GM19351 (cell line): ENCODE measurements at regions not wholly inside any gene's neighbourhood (a gene's known extent, or its start where the extent isn't known, plus 50 kb on each side); places are given as distances from the start of the nearest gene placed in this dataset.

ENCODE experiments used
- ATAC-seq: cut with Tn5 transposase; IDR thresholded peaks from one replicate; pipeline ENCODE4 v1.9.1; 2021; ENCODE audit warnings: mild to moderate bottlenecking, moderate library complexity; ENCODE audit not compliant: unreplicated experiment

DNA sequence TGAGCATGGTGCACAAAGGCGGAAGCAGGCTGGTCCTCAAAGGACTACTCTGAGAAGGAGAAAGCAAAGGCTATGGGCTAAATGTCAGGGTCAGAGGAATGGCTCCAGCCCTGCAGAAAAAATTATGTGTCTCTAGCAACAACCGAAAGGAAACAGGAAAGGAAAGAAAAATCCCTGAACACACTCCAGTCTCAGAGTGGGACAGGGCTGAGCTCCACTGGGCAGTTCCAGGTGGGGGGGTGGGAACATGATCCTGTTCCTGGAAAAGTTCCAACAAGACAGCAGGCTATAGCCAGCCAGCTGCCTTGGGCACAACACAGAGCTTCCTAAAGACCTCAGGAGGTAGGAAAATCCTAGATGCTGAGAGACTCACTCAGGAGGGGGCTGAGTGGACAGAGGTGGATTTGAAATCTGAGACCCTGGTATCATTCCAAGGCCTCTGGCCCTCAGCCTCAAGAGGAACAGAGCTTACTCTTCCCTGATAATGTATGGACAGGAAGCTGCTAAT is 1088.2 kb downstream of the TBC1D22A start:
- no peak for ATAC-seq

DNA sequence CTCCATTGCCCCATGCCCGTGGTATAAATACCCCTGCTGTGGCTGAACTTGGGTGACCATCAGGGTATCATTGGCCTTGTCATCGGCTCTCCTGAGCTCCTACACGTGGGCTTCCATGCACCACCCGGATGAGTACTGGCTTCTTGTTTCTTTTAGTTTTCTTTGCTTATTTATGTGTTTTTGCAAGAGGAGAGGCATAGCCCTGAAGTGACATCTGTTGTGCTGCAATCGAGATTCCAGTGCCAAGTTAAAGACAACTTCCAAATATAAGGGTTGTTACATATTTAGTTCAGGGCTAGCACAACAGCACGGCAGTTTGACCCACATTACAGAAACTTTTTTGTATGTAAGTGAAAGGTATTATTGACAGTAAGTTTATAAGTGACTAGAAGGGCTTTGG is 1087.1 kb downstream of the TBC1D22A start:
- ATAC-seq, result no peak

DNA sequence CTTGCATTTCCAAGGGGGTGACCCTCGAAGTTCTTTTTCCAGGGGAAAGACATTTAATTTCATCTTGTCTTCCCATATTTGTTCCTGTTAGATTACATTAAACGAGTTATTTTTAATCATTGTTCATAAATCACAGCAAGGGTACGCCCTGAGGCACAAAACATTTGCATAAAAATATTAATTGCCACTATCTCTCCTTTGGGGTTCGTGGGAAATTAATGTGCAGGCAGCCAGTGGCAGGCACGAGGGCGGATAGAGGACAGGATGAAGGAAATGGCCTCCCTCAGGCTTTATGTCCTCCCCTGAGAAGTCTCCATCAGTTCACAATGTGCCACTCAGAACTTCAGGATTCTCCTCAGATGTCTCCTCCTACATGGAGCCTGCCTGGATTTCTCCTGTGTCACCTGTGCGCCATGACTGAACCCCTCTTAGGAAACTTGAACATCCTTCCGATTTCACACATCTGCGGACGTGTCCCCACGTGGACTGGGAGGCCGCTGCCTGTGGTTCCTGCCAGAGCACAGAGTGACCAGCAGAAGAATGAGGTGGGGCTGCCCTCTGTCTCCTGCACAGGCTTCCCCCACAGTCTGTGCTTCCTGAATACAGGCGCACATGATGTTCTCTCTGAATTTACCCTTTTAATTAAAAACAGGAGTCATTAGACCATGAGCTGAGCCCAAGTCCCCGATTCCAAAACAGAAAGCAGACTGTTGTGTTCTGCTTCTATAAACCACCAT is 1085.9 kb downstream of the TBC1D22A start:
- ATAC-seq, result no peak

DNA sequence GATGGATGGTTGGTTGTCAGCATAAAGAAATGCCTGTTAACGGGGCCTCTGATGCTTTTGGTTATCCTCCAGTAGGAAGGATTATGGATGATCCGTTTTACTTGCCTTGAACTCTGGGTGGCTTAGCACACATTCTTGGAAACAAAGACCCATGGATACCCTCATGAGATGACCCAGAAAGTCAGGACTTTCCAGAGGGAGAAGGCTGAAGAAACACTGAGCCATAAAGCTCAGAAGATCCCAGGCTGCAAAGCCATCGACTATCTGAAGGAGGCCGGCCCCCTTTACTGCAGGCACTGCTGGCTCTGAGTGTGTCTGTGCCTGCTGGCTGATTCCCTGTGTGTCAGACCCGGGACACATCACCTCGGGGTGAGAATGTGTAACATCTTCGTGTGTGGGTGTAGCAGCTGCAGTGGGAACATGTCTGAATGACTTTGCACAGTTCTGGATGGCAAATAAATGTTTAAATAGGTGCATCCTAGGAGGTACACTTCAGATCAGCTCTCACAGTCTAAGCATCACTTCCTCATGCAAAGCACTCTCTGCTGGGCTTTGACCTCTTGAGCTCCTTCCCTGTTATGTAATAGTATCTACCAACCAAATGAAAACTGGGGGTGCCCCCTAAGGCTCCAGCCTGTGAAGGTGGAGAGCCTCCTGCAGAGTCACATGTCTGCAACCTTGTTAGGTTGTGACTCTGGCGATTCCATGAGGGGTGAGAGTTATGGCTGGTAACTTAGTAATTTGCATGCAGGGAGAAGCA is 1084.9 kb downstream of the TBC1D22A start:
- no peak for ATAC-seq

DNA sequence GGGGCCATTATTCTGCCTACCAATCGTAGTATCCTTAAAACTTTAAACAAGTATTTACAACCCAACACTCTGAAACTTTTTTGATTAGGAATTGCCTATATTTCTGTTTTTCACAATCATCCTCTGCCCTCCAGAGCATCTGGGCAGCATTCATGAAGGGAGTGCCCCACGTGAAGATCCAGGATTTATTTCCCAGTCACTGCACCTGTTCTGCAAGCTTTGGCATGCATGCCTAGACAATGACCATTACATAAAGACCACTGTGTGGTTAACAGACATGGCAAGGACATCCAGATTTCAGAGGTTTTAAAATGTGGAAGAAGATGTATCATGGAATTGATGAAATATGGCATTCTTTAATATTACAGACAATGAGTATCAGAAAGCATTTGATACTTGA is 1083.8 kb downstream of the TBC1D22A start:
- no peak for ATAC-seq

DNA sequence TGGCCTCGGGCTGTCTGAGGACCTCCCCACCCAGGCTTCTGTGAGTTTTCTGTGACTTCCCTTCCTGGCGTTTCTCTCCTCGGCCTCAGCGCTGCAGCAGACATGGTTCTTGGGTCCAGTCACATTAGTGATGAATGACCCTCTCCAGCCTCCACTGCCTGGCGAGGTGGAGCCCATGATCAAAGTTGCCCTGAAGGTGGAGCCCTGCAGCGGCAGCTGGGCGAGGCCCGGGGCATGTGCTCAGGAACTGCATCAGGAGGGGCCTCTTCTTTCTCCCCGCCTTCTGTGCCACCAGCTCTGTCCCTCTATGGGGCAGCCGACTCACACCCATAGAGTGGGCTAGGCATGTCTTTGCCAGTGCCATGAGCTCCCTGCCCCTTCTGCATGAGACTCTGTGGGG is 1079.7 kb downstream of the TBC1D22A start:
- no peak for ATAC-seq

DNA sequence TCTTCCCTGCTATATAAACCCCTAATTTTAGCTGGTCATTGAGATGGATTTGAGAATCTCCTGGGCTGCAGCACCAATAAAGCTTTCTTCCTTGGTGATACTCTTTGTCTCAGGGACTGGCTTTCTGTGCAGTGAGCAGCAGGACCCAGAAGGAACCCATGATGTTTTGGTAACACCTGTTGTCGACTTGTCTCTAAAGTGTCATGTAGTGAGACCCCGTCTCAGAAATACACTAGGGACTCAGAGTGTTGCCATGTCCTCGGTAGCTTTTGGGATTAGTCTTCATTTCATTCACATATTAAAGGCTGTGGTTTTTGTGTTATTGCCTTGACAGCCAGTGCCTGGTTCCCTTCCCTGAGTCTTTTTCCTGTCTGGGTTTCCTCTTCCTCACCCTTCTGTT is 1078.7 kb downstream of the TBC1D22A start:
- ATAC-seq, result no peak

DNA sequence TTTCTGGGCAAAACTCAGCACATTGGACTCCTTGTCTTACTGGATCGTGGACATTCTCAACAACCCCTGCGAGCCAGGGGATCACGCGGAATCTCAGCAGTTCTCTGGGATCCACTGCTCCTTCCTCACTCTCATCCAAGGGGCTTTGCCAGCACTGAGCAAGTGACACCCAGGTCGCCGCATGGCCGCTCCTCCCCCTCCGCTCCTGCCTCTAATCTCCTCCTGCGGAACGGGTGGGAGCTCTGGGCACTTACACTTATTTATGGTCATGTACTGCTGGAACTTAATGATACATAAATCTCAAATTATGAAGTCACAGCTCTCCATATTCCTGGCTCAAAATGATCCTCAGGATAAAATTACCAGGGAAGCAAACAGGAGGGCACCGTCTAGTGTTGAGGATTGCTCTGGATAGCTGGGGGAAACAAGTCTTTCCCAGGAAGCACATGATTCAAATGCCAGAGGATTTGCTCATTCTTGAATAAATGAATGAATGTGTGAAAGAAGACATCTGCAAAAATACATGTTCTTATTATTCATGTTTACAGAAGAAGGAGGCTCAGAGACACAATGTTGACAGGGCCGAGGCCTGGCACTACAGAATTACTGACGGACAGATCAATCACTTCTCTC is 1077.3 kb downstream of the TBC1D22A start:
- no peak for ATAC-seq

DNA sequence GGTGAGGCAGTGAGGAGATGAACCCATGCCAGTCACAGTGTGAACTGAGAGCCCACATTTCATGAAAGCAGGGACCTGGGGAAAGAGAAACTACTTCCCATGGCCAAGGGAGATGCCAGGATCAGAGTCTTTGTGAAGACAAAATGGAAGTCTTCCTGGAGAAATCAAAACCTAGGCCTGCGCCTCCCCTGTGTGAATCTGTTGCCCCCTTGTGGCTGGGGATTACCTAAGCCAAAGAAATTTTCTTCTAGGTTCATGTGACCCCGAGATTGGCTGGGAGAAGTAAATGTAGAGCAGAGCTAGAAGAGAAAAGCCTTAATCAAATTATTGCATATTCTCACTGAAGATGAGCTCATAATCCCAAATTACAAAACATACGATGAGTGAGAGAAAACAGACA is 1075.3 kb downstream of the TBC1D22A start:
- no peak for ATAC-seq

DNA sequence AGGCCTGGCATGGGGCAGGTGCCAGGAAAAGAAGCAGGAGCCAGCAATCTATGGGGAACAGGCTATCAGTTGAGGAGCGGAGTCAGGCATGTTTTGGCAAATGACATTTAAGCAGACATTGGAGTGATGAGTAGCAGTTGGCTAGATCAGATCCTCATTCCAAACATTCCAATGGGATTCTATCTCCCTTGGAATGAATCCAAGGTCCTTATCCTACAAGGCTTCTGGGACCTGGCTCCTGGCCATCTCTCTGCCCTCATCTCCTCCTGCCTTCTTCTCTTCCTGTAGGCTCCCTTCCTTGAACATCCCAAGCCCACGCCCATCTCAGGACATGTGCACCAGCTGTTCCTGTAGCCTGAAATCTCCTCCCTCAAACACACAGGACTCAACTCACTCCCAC is 1074.5 kb downstream of the TBC1D22A start:
- no peak for ATAC-seq

DNA sequence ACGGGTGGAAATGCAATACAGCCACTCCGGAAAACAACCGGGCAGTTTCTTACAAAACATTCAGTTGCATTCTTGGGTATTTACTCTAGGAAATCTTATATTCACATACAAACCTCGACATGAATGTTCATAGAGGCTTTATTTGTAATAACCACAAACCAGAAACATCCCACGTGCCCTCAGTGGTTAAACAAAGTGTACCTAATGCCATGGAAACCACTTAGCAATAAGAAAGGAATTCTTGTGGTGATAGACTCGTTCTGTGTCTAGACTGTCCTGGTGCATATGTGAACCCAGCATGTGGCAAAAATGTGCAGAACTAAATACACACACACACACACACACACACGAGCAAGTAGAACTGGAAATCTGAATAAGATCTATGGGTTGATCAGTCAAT is 1073.3 kb downstream of the TBC1D22A start:
- ATAC-seq, result no peak

DNA sequence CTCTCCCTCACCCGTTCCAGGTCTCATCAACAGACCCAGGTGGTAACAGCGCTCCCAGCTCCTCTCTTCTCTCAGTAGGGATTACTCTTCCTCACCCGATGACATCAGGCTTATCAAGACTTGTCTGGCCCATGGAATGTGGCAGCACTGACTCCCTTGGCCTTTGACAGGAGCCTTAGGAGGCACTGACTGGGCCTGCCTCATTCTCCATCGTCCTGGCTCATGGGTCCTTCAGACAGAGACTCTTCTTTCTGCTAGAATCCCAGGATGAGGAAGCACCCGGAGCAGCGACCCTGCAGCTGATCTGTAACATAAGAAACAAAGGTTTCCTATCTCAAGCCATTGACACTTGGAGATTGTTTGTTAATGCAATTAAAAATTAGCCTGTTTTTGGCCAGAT is 1063.6 kb downstream of the TBC1D22A start:
- no peak for ATAC-seq

DNA sequence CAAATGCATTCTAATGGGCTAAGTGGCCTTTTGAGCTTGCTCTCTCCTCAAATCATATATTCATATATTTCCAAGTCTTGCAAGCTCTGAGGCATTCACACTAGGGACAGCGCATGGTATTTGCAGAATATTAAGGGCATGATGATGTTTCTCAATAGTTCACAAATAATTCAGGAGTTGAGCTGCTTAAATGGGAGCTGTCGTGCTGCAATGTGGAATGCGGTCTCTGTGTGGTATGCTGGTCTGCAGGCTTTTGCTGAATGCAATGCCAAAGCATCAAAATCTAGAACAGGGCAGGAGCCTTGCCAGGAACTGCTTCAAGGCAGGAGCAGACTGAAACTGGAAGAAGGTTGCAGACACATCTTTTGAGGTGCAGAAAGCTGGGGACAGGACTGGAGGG is 1060.0 kb downstream of the TBC1D22A start:
- ATAC-seq, result no peak

DNA sequence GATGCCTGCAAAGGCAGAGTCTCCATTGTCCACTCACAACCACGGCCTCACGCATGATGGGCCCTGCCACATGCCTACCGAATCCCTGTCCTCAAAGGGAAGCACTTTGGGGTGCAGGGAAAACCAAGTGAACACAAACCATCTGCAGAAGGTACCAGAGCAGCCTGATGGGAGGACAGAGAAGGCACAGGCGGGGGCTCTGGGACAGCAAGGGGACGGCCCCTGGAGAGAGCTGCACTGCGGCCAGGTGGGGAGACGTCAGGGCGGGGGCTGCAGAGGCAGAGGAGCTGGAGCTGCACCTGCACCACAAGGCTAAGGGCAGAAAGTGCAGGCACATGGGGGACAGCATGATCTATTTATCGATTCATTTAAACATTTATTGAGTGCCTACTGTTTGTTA is 1056.0 kb downstream of the TBC1D22A start:
- no peak for ATAC-seq

DNA sequence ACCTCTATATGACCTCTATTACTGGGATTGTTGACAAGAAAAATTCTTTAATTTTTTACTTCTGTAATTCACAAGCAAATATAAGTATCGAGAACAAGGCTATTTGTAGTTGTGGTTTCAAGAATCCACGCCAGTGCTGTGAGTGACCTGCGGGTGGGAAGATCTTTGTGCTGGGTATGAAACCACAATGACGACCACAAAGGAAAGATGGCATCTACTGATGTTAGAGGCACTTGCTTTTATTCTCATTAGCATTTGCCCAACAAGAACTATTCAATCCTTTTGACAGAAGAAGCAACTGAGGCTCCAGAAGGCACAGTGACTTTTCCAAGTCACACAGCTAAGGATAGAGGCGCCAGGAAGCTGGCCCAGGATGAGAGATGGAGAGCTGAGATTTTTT is 1054.9 kb downstream of the TBC1D22A start:
- ATAC-seq, result no peak

DNA sequence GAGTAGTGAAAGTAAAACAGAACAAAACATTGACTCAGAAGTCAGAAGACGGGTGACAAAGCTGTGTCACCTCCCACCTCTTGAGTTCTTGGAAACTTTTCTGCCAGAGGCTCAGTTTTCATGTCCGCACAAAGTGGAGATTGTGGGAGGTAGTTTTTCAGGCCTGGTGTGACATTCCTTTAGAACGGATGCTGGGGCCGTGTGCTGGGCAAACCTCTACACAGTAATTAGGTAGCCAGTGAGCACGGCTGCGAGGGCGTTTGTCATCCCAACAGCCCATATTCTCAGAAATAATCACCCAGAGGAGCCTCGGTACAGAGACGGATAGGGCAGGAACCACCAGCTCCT is 1054.4 kb downstream of the TBC1D22A start:
- ATAC-seq, result no peak

DNA sequence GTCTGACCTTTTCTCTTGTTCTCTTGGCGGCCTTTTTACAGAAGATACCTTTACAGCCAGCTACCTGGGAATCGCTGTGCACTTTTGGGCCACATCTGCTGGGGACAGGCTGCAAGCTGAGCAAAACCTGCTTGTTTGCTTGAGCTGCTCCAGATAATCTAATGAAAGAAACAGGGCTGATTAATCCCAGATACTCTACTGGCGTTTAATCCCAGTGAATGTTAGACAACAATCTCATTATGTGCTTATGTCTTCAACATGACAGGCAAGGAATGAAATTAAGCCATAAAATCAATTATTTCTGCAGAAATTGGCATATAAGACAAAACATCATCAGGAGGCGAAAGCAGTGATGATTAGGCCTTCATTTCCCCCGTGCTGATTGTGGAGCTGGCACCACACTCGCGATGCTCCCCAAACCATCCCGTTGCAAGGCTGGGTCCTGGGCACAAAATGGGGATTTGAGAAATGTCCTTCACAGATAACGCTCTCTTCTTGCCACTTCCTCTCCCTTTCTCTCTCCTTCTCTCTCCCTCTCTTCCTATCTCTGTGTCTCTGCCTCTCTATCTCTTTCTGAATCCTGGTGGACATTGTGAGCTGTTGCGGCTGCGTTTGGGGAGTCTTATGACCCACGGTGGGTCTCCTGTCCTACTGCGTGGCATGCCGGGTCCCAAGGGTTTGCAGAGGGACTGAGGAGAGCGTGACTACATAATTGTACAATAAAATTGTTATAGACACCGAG is 1053.8 kb downstream of the TBC1D22A start:
- ATAC-seq, result no peak

DNA sequence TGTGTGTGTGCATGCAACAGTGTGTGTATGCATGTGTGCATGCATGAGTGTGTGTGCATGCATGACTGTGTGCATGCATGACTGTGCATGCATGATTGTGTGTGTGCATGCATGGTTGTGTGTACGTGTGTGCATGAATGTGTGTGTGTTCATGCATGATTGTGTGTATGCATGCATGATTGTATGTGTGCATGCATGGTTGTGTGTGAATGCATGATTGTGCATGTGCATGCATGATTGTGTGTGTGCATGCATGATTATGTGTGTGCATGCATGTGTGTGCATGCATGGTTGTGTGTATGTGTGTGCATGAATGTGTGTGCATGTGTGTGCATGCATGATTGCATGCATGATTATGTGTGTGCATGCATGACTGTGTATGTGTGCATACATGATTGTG is 1052.0 kb downstream of the TBC1D22A start:
- no peak for ATAC-seq

DNA sequence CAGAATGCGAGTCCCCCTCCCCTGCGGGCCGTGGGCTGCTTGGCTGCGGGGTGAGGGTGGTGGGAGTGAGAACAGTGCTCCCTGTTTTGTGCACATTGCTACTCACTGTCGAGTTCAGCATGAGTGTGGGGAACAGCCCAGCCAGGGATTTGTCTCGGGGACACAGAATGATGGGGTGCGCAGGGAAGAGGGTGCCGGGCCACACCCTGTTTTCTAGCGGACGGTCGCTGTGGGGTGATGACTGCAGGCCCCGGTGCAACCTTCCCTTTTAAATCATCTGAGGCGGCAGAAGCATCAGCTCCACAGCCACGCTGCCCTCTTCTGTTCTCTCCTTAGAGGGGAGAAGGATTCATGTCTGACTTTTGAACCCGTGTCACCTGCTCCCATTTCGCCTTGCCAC is 1051.2 kb downstream of the TBC1D22A start:
- ATAC-seq, result no peak

DNA sequence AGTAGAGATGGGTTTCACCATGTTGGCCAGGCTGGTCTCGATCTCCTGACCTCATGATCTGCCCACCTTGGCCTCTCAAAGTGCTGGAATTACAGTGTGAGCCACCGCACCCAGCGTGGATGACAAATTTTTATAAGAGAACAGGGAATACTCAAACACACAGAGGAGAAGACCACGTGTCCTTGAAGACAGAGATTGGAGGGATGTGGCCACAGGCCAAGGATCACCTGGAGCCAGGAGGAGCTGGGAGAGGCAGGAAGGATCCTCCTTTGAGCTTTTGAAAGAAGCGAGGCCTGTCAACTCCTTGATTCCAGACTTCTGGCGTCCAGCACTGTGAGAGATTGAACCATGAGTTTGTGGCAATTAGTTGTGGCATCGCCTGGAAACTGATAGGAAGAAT is 1049.5 kb downstream of the TBC1D22A start:
- ATAC-seq, result no peak
